ENCODE measurements at regions not wholly inside any gene's neighbourhood (a gene's known extent, or its start where the extent isn't known, plus 50 kb on each side); places are given as distances from the start of the nearest gene placed in this dataset.

- Histone ChIP-seq H3K36me3 (replicated peaks in 1 of 2; ENCODE audit: control insufficient read depth in 1 of 2, insufficient read depth in 2 of 2, low read length in 2 of 2) (no peaks in the 10 kb centered on the region), H3K27me3 (ENCODE audit: control insufficient read depth in 1 of 2, insufficient read depth in 2 of 2, low read length in 2 of 2) (no peaks in the 10 kb centered on the region; a peak in 1 of 5 replicates), H2AFZ (ENCODE audit: low read length) (no peak overlapping the region), H3K79me2 (ENCODE audit: insufficient read depth, low read length) (no peaks in the 10 kb centered on the region), H3K27ac (ENCODE audit: extremely low read length, insufficient read depth, low read length) (no peak overlapping the region), H3K4me1 (ENCODE audit: insufficient read depth, low read length) (no peaks in the 10 kb centered on the region), H3K9ac (ENCODE audit: insufficient read depth, low read depth, low read length) (no peak overlapping the region), H3K9me3 (ENCODE audit: low read length) (peaks cover 11% of the 10 kb centered on the region), H4K20me1 (ENCODE audit: insufficient read depth, low read length) (no peaks in the 10 kb centered on the region; the same call in 1 of the 2 replicates), H3K4me3 (replicated peaks in 1 of 3; ENCODE audit: insufficient read depth in 1 of 3, low read depth in 2 of 3, low read length in 3 of 3) (no peak overlapping the region), H3K4me2 (ENCODE audit: low read depth, low read length) (no peak overlapping the region)
- ATAC-seq (no peak), DNase-seq (ENCODE audit: low spot score) (no peak), FAIRE-seq (no peak)
- intact Hi-C loops (cut with micrococcal nuclease; ENCODE audit: unreplicated experiment) (no loop called here), in situ Hi-C loops (cut with HindIII; ENCODE audit: extremely low pct_ligation_motif_present, low pct_unique_long_range_greater_than_20kb) (no loop called here)
- no peak for TF ChIP-seq GATAD1 (CRISPR knock-in tag; IDR thresholded peaks at IDR 0.05)
- TF ChIP-seq RXRA (CRISPR knock-in tag; IDR thresholded peaks at IDR 0.05) = no peak
- TF ChIP-seq CERS6 (CRISPR knock-in tag; IDR thresholded peaks at IDR 0.05) = no peak
- TF ChIP-seq PHF20 (CRISPR knock-in tag; IDR thresholded peaks at IDR 0.05) = no peak
- no peak for TF ChIP-seq ZBTB38 (CRISPR knock-in tag; IDR thresholded peaks at IDR 0.05)
- no peak for TF ChIP-seq ZSCAN21 (CRISPR knock-in tag; IDR thresholded peaks at IDR 0.05; ENCODE audit: borderline replicate concordance)
- no peak for TF ChIP-seq ZNF670 (CRISPR knock-in tag; IDR thresholded peaks at IDR 0.05; ENCODE audit: borderline replicate concordance)
- no TSS peak for BruUV-seq (replicated peaks)
- ChIA-PET POLR2A (no interaction called here), CTCF (ENCODE audit: low intra/inter-chr PET ratio, low total read pairs) (no interaction called here)
- whole genome bisulfite sequencing (ENCODE audit: low lambda C conversion rate) = 51% methylated on average over 7 of the region's 7 CpGs
These were observed 154.6 kb upstream of the IPO5 start for GRCh38 chr13:97798836-97799235.

- H3K9ac ChIP-seq (ENCODE audit: insufficient read depth, low read depth, low read length) = no peak overlapping the region
- H2AFZ ChIP-seq (ENCODE audit: low read length) = no peak overlapping the region
- H3K4me3 ChIP-seq (replicated peaks in 1 of 3; ENCODE audit: insufficient read depth in 1 of 3, low read depth in 2 of 3, low read length in 3 of 3) = no peak overlapping the region
- no peaks in the 10 kb centered on the region for H3K4me1 ChIP-seq (ENCODE audit: insufficient read depth, low read length)
- no peaks in the 10 kb centered on the region; a peak in 2 of 5 replicates for H3K27me3 ChIP-seq (ENCODE audit: control insufficient read depth in 1 of 2, insufficient read depth in 2 of 2, low read length in 2 of 2)
- no peaks in the 10 kb centered on the region for H3K79me2 ChIP-seq (ENCODE audit: insufficient read depth, low read length)
- DNase-seq (ENCODE audit: low spot score) = no peak
- BruUV-seq (replicated peaks) = no TSS peak
- no peak overlapping the region for H3K27ac ChIP-seq (ENCODE audit: extremely low read length, insufficient read depth, low read length)
- H4K20me1 ChIP-seq (ENCODE audit: insufficient read depth, low read length) = no peaks in the 10 kb centered on the region; the same call in 1 of the 2 replicates
- H3K4me2 ChIP-seq (ENCODE audit: low read depth, low read length) = no peak overlapping the region
- no peaks in the 10 kb centered on the region for H3K9me3 ChIP-seq (ENCODE audit: low read length)
- FAIRE-seq = no peak
- intact Hi-C loops (cut with micrococcal nuclease; ENCODE audit: unreplicated experiment) (loop anchor here (10.0 kb wide), 1 partner anchor 217 kb away; no protein-coding TSS in a partner anchor), in situ Hi-C loops (cut with HindIII; ENCODE audit: extremely low pct_ligation_motif_present, low pct_unique_long_range_greater_than_20kb) (loop anchor here (25.0 kb wide), 1 partner anchor 790 kb away; no protein-coding TSS in a partner anchor)
- ChIA-PET POLR2A (no interaction called here), CTCF (ENCODE audit: low intra/inter-chr PET ratio, low total read pairs) (no interaction called here)
- 44% methylated on average over 3 of the region's 3 CpGs for WGBS (ENCODE audit: low lambda C conversion rate)
- no peak for ATAC-seq
- H3K36me3 ChIP-seq (replicated peaks in 1 of 2; ENCODE audit: control insufficient read depth in 1 of 2, insufficient read depth in 2 of 2, low read length in 2 of 2) = no peaks in the 10 kb centered on the region
- no peak for TF ChIP-seq ZNF121 (CRISPR knock-in tag; IDR thresholded peaks at IDR 0.05)
- TF ChIP-seq PCBP2 (optimal IDR thresholded peaks at IDR 0.05; ENCODE audit: low read depth, low read length, poor library complexity, severe bottlenecking) = no peak
- TF ChIP-seq ARID4A (CRISPR knock-in tag; IDR thresholded peaks at IDR 0.05; ENCODE audit: borderline replicate concordance) = no peak
- TF ChIP-seq ZBTB42 (CRISPR knock-in tag; IDR thresholded peaks at IDR 0.05) = no peak
- TF ChIP-seq ZSCAN20 (CRISPR knock-in tag; IDR thresholded peaks at IDR 0.05; ENCODE audit: borderline replicate concordance) = no peak
- TF ChIP-seq FOXC1 (CRISPR knock-in tag; IDR thresholded peaks at IDR 0.05; ENCODE audit: borderline replicate concordance) = no peak
These were observed 151.3 kb upstream of the IPO5 start for GRCh38 chr13:97802213-97802612.
